Glutamatergic neuron (in vitro differentiated cells): ENCODE measurements at regions not wholly inside any gene's neighbourhood (a gene's known extent, or its start where the extent isn't known, plus 50 kb on each side); places are given as distances from the start of the nearest gene placed in this dataset.

Experiments used
- DNase-seq: peaks from one replicate; pipeline ENCODE4 v3.0.0; 2022
- H3K27ac Mint-ChIP-seq: one replicate; pipeline ENCODE4 v1.8.0; 2020; ENCODE audit warnings: mild to moderate bottlenecking, mixed read lengths, inconsistent platforms; ENCODE audit not compliant: unreplicated experiment
- H3K27me3 Mint-ChIP-seq: one replicate; pipeline ENCODE4 v1.8.0; 2020; ENCODE audit warnings: mild to moderate bottlenecking, moderate library complexity, mixed read lengths, inconsistent platforms; ENCODE audit not compliant: unreplicated experiment
- H3K36me3 Mint-ChIP-seq: one replicate; pipeline ENCODE4 v1.8.0; 2020; ENCODE audit warnings: mild to moderate bottlenecking, mixed read lengths, inconsistent platforms; ENCODE audit not compliant: unreplicated experiment
- H3K4me1 Mint-ChIP-seq: one replicate; pipeline ENCODE4 v1.8.0; 2020; ENCODE audit warnings: mild to moderate bottlenecking, low read depth, mixed read lengths, inconsistent platforms; ENCODE audit not compliant: unreplicated experiment
- H3K4me3 Mint-ChIP-seq: one replicate; pipeline ENCODE4 v1.8.0; 2020; ENCODE audit warnings: mild to moderate bottlenecking, mixed read lengths, inconsistent platforms; ENCODE audit not compliant: unreplicated experiment
- H3K9me3 Mint-ChIP-seq: one replicate; pipeline ENCODE4 v1.8.0; 2020; ENCODE audit warnings: mild to moderate bottlenecking, moderate library complexity, mixed read lengths, inconsistent platforms; ENCODE audit not compliant: unreplicated experiment
- CTCF ChIP-seq: fragments of 200-600 bp; sonication (generic); IDR thresholded peaks from one replicate; pipeline ENCODE4 v1.5.0; 2021; ENCODE audit not compliant: partially characterized antibody, unreplicated experiment

GRCh38 chr2:37552339-37552738 is 119.1 kb downstream of the CDC42EP3 start:
- Mint-ChIP-seq H3K9me3 (no peaks in the 10 kb centered on the region), H3K27ac (no peak overlapping the region), H3K36me3 (no peaks in the 10 kb centered on the region), H3K4me1 (peaks cover 2% of the 10 kb centered on the region), H3K27me3 (no peaks in the 10 kb centered on the region), H3K4me3 (no peak overlapping the region)
- DNase-seq, result no peak
- TF ChIP-seq CTCF, result no peak

- H3K36me3 Mint-ChIP-seq, result no peaks in the 10 kb centered on the region
- no peak overlapping the region for H3K4me3 Mint-ChIP-seq
- DNase-seq, result no peak
- H3K27me3 Mint-ChIP-seq, result no peaks in the 10 kb centered on the region
- H3K27ac Mint-ChIP-seq, result no peak overlapping the region
- H3K4me1 Mint-ChIP-seq, result peaks cover 2% of the 10 kb centered on the region
- TF ChIP-seq CTCF, result no peak
- H3K9me3 Mint-ChIP-seq, result peaks cover 2% of the 10 kb centered on the region
Measured at GRCh38 chr2:37553411-37554154, 117.9 kb downstream of the CDC42EP3 start.

- Mint-ChIP-seq H3K36me3 (no peaks in the 10 kb centered on the region), H3K4me3 (no peak overlapping the region), H3K27ac (no peak overlapping the region), H3K4me1 (no peaks in the 10 kb centered on the region), H3K27me3 (no peaks in the 10 kb centered on the region), H3K9me3 (peaks cover 2% of the 10 kb centered on the region)
- DNase-seq, result no peak
- TF ChIP-seq CTCF, result no peak
Measured at GRCh38 chr2:37554155-37554510, 117.3 kb downstream of the CDC42EP3 start.

- no peak for TF ChIP-seq CTCF
- no peak for DNase-seq
- H3K27me3 Mint-ChIP-seq, result no peaks in the 10 kb centered on the region
- peaks cover 2% of the 10 kb centered on the region for H3K9me3 Mint-ChIP-seq
- no peak overlapping the region for H3K4me3 Mint-ChIP-seq
- H3K4me1 Mint-ChIP-seq, result no peaks in the 10 kb centered on the region
- H3K36me3 Mint-ChIP-seq, result no peaks in the 10 kb centered on the region
- no peak overlapping the region for H3K27ac Mint-ChIP-seq
Measured at GRCh38 chr2:37554687-37555086, 116.8 kb downstream of the CDC42EP3 start.

- no peak for TF ChIP-seq CTCF
- H3K27me3 Mint-ChIP-seq, result no peaks in the 10 kb centered on the region
- no peak overlapping the region for H3K4me3 Mint-ChIP-seq
- no peak for DNase-seq
- H3K4me1 Mint-ChIP-seq, result no peaks in the 10 kb centered on the region
- no peak overlapping the region for H3K27ac Mint-ChIP-seq
- no peaks in the 10 kb centered on the region for H3K36me3 Mint-ChIP-seq
- H3K9me3 Mint-ChIP-seq, result peaks cover 2% of the 10 kb centered on the region
Measured at GRCh38 chr2:37555457-37555856, 116.0 kb downstream of the CDC42EP3 start.
